IPS-11a (cell line): ENCODE measurements at regions not wholly inside any gene's neighbourhood (a gene's known extent, or its start where the extent isn't known, plus 50 kb on each side); places are given as distances from the start of the nearest gene placed in this dataset.

Experiments
- H3K4me3 ChIP-seq: one replicate; pipeline ENCODE4 v1.5.1; 2013; ENCODE audit warnings: low read depth, low read length, control low read depth

GRCh38 chr4:24419181-24420034 lies 164.9 kb downstream of the DHX15 start:
- H3K4me3 ChIP-seq, result no peak overlapping the region

GRCh38 chr4:24417206-24417605 lies 167.1 kb downstream of the DHX15 start:
- no peak overlapping the region for H3K4me3 ChIP-seq

- H3K4me3 ChIP-seq, result no peak overlapping the region
Measured at GRCh38 chr4:24416293-24416692, 168.1 kb downstream of the DHX15 start.

- H3K4me3 ChIP-seq, result no peak overlapping the region
Measured at GRCh38 chr4:24413311-24413784, 171.0 kb downstream of the DHX15 start.

- H3K4me3 ChIP-seq, result no peak overlapping the region
Measured at GRCh38 chr4:24411806-24412205, 172.5 kb downstream of the DHX15 start.

GRCh38 chr4:24411299-24411698 lies 173.1 kb downstream of the DHX15 start:
- H3K4me3 ChIP-seq, result no peak overlapping the region

GRCh38 chr4:24408640-24409039 lies 175.7 kb downstream of the DHX15 start:
- H3K4me3 ChIP-seq, result no peak overlapping the region

- no peak overlapping the region for H3K4me3 ChIP-seq
Measured at GRCh38 chr4:24405926-24406325, 178.4 kb downstream of the DHX15 start.

GRCh38 chr4:24405341-24405740 lies 179.0 kb downstream of the DHX15 start:
- no peak overlapping the region for H3K4me3 ChIP-seq

- H3K4me3 ChIP-seq, result no peak overlapping the region
Measured at GRCh38 chr4:24404281-24404680, 180.1 kb downstream of the DHX15 start.

GRCh38 chr4:24403265-24403664 lies 181.1 kb downstream of the DHX15 start:
- H3K4me3 ChIP-seq, result no peak overlapping the region

- no peak overlapping the region for H3K4me3 ChIP-seq
Measured at GRCh38 chr4:24400537-24400936, 183.8 kb downstream of the DHX15 start.

GRCh38 chr4:24396988-24397387 lies 187.4 kb downstream of the DHX15 start:
- no peak overlapping the region for H3K4me3 ChIP-seq

- no peak overlapping the region for H3K4me3 ChIP-seq
Measured at GRCh38 chr4:24395937-24396336, 188.4 kb downstream of the DHX15 start.

GRCh38 chr4:24394041-24394440 lies 190.3 kb downstream of the DHX15 start:
- no peak overlapping the region for H3K4me3 ChIP-seq

- no peak overlapping the region for H3K4me3 ChIP-seq
Measured at GRCh38 chr4:24392613-24393012, 191.7 kb downstream of the DHX15 start.

GRCh38 chr4:24382381-24382780 lies 202.0 kb downstream of the DHX15 start:
- no peak overlapping the region for H3K4me3 ChIP-seq

GRCh38 chr4:24380957-24381665 lies 203.2 kb downstream of the DHX15 start:
- H3K4me3 ChIP-seq, result no peak overlapping the region

GRCh38 chr4:24373704-24374103 lies 210.7 kb downstream of the DHX15 start:
- H3K4me3 ChIP-seq, result no peak overlapping the region

GRCh38 chr4:24372881-24373280 lies 211.5 kb downstream of the DHX15 start:
- no peak overlapping the region for H3K4me3 ChIP-seq

- no peak overlapping the region for H3K4me3 ChIP-seq
Measured at GRCh38 chr4:24372341-24372740, 212.0 kb downstream of the DHX15 start.

GRCh38 chr4:24370421-24370820 lies 213.9 kb downstream of the DHX15 start:
- no peak overlapping the region for H3K4me3 ChIP-seq
